Epithelial cell of prostate (primary cell): ENCODE measurements at regions not wholly inside any gene's neighbourhood (a gene's known extent, or its start where the extent isn't known, plus 50 kb on each side); places are given as distances from the start of the nearest gene placed in this dataset.
"Not testable (repeated sequence)": the region's sequence is repeated elsewhere in the genome, so short reads cannot be mapped to it uniquely, and the experiment has no call there.

ENCODE experiments used
- DNase-seq: peaks from one replicate; pipeline ENCODE4 v3.0.0-alpha.2; 2011; ENCODE audit warnings: low read depth, low spot score
- H3K27ac ChIP-seq: fragments of 450-650 bp; 2 replicates; pipeline ENCODE4 v1.5.1; 2017; ENCODE audit warnings: mild to moderate bottlenecking

DNA sequence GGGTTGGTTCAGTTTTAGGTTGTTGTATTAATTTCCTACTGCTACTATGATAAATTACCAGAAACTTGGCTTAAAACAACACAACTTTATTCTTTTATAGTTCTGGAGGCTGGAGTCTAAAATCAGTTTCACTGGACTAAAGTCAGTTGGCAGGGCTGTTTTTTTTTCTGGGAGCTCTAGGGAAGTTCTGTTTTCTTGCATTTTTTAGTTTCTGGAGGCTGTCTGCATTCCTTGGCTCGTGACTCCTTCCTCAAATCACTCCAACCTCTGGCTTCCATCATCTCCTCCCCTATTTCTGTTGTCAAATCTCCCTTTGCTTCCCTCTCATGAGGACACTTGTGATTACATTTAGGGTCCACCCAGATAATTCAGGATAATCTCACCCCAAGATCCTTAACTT lies 51.3 kb upstream of the SUB1 start:
- H3K27ac ChIP-seq: no peak overlapping the region
- DNase-seq: no peak

- peak overlapping the region; percentile 70 for H3K27ac ChIP-seq
- DNase-seq: no peak
Measured at GRCh38 chr5:32531885-32532520, 53.4 kb upstream of the SUB1 start.

GRCh38 chr5:32527321-32527720 lies 58.0 kb upstream of the SUB1 start:
- DNase-seq, H3K27ac ChIP-seq: not testable (repeated sequence)

DNA sequence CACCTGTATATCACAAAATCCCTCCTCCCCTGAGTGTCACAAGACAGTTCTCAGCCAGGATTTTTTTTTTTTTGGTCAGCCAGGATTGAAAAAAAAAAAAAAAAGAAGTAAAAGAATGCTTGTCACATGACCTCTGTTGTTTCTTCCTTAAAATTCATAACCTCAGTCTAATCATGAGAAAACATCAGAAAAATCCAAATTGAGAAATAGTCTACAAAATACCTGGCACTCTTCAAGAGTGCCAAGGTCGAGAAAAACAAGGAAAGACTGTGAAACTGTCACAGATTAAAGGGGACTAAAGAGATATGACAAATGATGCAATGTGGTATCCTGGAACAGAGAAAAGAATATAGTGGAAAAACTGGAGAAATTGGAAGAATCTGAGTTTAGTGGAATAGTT lies 58.5 kb upstream of the SUB1 start:
- DNase-seq: no peak
- no peak overlapping the region for H3K27ac ChIP-seq

- no peak for DNase-seq
- no peak overlapping the region for H3K27ac ChIP-seq
Measured at GRCh38 chr5:32523625-32524024, 61.7 kb upstream of the SUB1 start.

GRCh38 chr5:32522429-32523143 lies 62.8 kb upstream of the SUB1 start:
- no peak for DNase-seq
- no peak overlapping the region for H3K27ac ChIP-seq

DNA sequence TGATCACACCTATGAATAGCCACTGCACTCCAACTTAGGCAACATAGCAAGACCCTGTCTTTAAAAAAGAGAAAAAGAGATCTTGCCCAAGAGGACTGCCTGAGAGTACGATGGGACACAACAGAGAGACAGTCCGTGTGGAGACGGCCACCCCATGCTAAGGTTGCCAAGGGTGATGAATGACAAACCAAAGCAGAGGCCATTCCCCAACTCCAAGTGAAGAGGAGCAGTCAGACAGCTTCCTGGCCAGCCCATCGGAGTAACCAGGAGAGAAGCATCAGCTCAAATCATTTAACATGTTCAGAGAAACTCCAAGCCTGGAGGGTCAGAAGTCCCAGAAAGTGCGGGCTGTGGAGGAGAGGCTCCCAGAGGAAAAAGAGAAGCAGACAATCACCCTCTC lies 63.9 kb upstream of the SUB1 start:
- no peak for DNase-seq
- H3K27ac ChIP-seq: no peak overlapping the region

GRCh38 chr5:32520972-32521371 lies 64.4 kb upstream of the SUB1 start:
- DNase-seq: no peak
- no peak overlapping the region for H3K27ac ChIP-seq

DNA sequence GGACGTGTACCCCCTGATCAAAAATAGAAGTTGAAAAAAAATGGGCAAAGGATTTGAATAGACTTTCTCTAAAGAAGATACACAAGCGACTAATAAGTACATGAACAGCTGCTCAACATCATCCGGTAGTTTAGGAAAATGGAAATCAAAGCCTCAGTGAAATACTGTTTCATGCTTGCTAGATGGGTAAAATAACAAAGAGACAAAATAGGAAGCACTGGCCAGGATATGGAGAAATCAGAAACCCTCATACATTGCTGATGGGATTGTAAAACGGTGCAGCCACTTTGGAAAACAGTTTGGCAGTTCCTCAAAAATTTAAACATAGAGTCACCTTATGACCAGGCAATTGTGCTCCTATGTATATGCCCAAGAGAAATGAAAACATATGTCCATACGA lies 65.0 kb upstream of the SUB1 start:
- no peak for DNase-seq
- no peak overlapping the region for H3K27ac ChIP-seq

GRCh38 chr5:32519508-32519907 lies 65.8 kb upstream of the SUB1 start:
- H3K27ac ChIP-seq: no peak overlapping the region
- DNase-seq: no peak

DNA sequence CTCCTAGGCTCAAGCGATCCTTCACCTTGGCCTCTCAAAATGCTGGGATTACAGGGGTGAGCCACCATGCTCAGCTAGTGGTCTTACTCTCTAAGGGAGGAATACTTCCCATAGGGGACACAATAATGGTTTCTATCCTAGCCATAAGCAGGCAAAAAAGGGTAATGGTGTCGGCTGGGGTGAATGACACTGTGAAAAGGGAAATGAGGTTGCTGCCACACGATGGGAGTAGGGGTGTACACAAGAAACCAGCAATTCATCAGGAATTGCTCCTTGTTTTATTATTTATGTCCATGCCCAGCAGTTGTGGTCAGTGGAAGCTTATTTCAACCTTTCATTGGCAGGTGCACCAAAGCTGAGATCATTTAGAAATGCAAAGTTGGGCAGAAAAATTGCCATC lies 70.3 kb upstream of the ZFR start:
- DNase-seq: no peak
- no peak overlapping the region for H3K27ac ChIP-seq

GRCh38 chr5:32512926-32513325 lies 68.4 kb upstream of the ZFR start:
- DNase-seq: no peak
- H3K27ac ChIP-seq: no peak overlapping the region

- no peak for DNase-seq
- no peak overlapping the region for H3K27ac ChIP-seq
Measured at GRCh38 chr5:32511776-32512374, 67.3 kb upstream of the ZFR start.

- no peak overlapping the region for H3K27ac ChIP-seq
- no peak for DNase-seq
Measured at GRCh38 chr5:32510860-32511259, 66.3 kb upstream of the ZFR start.

GRCh38 chr5:32508806-32509805 lies 64.6 kb upstream of the ZFR start:
- H3K27ac ChIP-seq: peak overlapping the region; percentile 66
- no peak for DNase-seq

DNA sequence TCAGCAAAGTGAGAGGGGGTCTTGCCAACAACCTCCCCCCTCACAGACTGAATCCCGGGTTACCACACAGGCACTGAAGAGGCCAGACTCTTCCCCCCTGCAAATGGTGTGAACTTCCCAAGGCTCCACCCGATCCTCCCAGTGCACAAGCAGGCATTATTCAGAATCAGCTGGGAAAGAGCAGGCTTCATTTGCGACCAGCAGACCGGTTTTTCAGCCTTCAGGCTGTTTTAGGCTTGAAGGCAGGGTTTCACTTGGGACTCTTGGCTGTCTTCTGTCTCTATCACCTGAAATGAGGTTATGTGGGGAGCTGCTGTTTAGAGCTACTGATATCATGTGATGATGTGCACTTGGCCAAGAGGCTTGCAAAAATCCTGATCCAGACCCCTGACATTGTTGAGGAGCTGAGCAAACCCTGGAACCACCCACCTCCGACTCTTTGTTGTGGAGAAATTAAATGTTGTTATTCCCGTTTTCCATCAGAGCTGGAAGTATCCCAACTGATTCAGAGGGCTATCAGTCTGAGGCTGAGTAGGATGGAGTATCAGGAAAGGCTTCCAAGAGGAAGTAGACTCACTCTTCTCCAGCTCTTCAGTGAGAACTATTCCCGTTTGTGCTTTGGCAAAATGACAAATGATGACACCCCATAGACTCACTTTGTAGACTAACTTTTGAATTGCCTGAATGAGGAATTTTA lies 63.3 kb upstream of the ZFR start:
- DNase-seq: peak; percentile 69
- peak overlapping the region; percentile 66 for H3K27ac ChIP-seq

DNA sequence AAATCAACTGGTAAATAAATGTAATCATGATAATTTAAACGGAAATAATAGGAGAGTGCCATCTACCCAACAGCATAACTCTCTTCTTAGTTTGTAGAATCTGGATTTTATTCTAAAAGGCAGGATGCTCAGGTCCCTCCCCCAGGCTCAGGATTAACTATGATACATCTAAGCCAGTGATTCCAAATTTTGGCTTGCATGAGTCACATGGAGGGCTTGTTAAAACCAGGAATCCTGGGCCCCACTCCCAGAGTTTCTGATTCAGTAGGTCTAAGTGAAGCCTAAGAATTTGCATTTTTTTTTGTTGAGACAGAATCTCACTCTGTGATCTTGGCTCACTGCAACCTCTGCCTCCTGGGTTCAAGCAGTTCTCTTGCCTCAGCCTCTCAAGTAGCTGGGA lies 62.3 kb upstream of the ZFR start:
- H3K27ac ChIP-seq: peak overlapping the region; percentile 66
- no peak for DNase-seq

DNA sequence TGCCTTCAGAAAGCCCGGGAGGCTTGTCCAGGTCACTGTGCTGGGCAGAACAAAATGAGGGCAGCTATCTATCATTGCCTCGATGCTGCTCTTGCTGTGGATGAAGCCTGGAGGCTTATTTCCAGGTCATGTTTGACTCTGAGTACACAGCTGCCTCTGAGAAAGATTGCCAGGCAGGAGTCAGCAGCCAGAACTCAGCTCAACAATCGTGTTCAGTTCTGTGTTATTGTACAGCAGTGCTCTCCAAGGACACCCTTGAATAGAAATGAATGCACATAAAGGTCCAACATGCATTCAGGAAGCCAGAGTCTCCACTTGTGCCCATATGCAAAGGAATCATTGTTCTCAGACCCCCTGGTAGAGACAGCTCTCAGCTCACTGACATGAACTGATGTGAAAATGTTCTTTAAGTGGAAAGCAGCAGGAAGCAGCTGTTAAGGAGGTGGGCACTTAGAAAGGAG lies 61.7 kb upstream of the ZFR start:
- DNase-seq: no peak
- H3K27ac ChIP-seq: no peak overlapping the region

DNA sequence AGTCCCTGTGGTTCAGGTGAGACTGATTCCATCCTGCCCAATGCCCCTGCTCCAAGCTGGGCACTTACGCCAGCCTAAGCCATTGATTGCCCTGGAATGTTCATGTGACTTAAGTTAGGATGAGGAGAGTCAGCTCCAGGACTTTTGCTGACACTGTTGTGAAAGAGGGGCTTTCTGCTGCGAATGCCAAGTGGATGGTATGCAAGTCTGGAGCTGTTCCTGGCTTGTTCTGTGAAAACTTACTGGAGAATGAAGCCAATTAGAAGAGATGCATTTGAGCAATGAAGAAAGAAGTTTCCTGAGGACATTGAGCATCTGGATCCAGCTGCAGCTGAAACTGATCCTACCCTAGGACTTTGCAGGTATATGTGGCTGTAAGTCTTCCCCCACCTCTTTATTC lies 61.2 kb upstream of the ZFR start:
- DNase-seq: no peak
- H3K27ac ChIP-seq: no peak overlapping the region
